HEK293T (cell line): ENCODE measurements at regions not wholly inside any gene's neighbourhood (a gene's known extent, or its start where the extent isn't known, plus 50 kb on each side); places are given as distances from the start of the nearest gene placed in this dataset.

Experiments used
- CTCF ChIA-PET: fragments of 350-600 bp; formaldehyde crosslinking; extraction: SDS; loops from one replicate; lab custom pipeline; 2021; ENCODE audit warnings: antibody characterized with exemption, inconsistent platforms; lab: Yijun Ruan, JAX
- POLR2A ChIA-PET: fragments of 350-600 bp; formaldehyde crosslinking; extraction: SDS; loops from one replicate; lab custom pipeline; 2020; ENCODE audit warnings: antibody characterized with exemption, inconsistent platforms; lab: Yijun Ruan, JAX
- DNase-seq: peaks from one replicate; pipeline ENCODE4 v3.0.0; 2012; ENCODE audit warnings: mixed read lengths; ENCODE audit errors: extremely low spot score
- ARNT ChIP-seq: fragments of 450-650 bp; IDR thresholded peaks from 2 replicates; pipeline ENCODE4 v1.6.1; 2017; ENCODE audit warnings: mild to moderate bottlenecking
- BHLHE40 ChIP-seq: fragments of 450-650 bp; IDR thresholded peaks from 2 replicates; pipeline ENCODE4 v1.6.1; 2016; ENCODE audit warnings: mild to moderate bottlenecking, moderate library complexity, borderline replicate concordance
- CTBP1 ChIP-seq: fragments of 450-650 bp; IDR thresholded peaks from 2 replicates; pipeline ENCODE4 v1.6.1; 2016; ENCODE audit warnings: borderline replicate concordance
- ELF4 ChIP-seq: fragments of 450-650 bp; IDR thresholded peaks from 2 replicates; pipeline ENCODE4 v1.6.1; 2017; ENCODE audit warnings: antibody characterized with exemption
- FOXA1 ChIP-seq: fragments of 450-650 bp; IDR thresholded peaks from 2 replicates; pipeline ENCODE4 v1.6.1; 2016; ENCODE audit warnings: mild to moderate bottlenecking
- FOXK2 ChIP-seq: fragments of 450-650 bp; IDR thresholded peaks from 2 replicates; pipeline ENCODE4 v1.6.1; 2016; ENCODE audit warnings: mild to moderate bottlenecking
- FOXM1 ChIP-seq: fragments of 450-650 bp; IDR thresholded peaks from 2 replicates; pipeline ENCODE4 v1.6.1; 2017; ENCODE audit warnings: mild to moderate bottlenecking, borderline replicate concordance
- HDGF ChIP-seq: fragments of 450-650 bp; IDR thresholded peaks from 2 replicates; pipeline ENCODE4 v1.6.1; 2017; ENCODE audit warnings: antibody characterized with exemption, borderline replicate concordance
- L3MBTL2 ChIP-seq: fragments of 450-650 bp; conservative IDR thresholded peaks from 2 replicates; pipeline ENCODE4 v1.6.1; 2016; ENCODE audit warnings: mild to moderate bottlenecking
- LEF1 ChIP-seq: fragments of 450-650 bp; IDR thresholded peaks from 2 replicates; pipeline ENCODE4 v1.6.1; 2017; ENCODE audit warnings: mild to moderate bottlenecking, borderline replicate concordance
- NFRKB ChIP-seq: fragments of 450-650 bp; IDR thresholded peaks from 2 replicates; pipeline ENCODE4 v1.6.1; 2016; ENCODE audit warnings: mild to moderate bottlenecking, moderate library complexity
- SP1 ChIP-seq: fragments of 450-650 bp; IDR thresholded peaks from 2 replicates; pipeline ENCODE4 v1.6.1; 2017
- SUZ12 ChIP-seq: fragments of 450-650 bp; IDR thresholded peaks from 2 replicates; pipeline ENCODE4 v1.6.1; 2016; ENCODE audit warnings: mild to moderate bottlenecking
- TARDBP ChIP-seq: fragments of 450-650 bp; IDR thresholded peaks from 2 replicates; pipeline ENCODE4 v1.6.1; 2016
- ZNF384 ChIP-seq: fragments of 450-650 bp; IDR thresholded peaks from 2 replicates; pipeline ENCODE4 v1.6.1; 2016
- TF ChIP-seq, protein P1 (sequence below): fragments of 450-650 bp; IDR thresholded peaks from 2 replicates; pipeline ENCODE4 v1.6.1; 2016

DNA sequence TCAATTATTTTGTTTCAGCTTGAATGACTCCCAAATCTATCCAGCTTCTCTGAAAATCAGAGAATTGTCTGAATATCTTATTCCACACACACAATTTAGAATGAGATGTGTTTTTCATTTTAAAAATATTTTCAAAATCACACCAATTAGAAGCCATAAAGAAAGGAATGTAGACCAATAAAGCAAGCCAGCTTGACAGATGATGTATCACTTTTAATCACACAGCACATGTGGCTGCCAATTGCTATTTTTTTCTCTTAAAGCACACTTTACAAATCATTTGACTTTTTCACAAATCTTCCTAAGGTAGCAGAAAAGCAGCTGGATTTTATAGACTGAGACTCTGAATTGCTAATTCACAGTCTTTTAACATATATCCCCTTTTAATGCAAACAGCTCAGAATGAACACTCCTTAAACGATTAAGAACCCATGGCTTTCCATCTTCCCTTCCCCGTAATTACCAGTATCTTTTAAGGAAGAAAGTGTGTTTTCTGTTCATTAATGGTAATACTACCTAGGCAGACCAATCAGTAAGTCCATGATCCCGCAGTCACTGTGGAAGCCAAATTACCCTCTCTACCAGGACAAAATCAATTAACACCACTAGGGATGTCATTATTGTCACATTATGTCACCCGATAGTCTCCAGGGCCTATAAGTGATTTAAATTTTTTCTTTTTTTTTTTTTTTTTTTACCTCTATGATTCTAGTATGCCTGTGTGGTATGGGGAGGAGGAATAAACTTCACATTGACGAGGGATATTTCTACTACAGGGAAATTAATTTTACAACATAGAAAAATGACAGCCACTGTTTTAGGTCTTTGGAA, 250.0 kb upstream of the VEPH1 start:
- no peak for DNase-seq
- TF ChIP-seq NFRKB, result no peak
- TF ChIP-seq, protein P1, sequence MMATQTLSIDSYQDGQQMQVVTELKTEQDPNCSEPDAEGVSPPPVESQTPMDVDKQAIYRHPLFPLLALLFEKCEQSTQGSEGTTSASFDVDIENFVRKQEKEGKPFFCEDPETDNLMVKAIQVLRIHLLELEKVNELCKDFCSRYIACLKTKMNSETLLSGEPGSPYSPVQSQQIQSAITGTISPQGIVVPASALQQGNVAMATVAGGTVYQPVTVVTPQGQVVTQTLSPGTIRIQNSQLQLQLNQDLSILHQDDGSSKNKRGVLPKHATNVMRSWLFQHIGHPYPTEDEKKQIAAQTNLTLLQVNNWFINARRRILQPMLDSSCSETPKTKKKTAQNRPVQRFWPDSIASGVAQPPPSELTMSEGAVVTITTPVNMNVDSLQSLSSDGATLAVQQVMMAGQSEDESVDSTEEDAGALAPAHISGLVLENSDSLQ, result no peak
- no peak for TF ChIP-seq BHLHE40
- ChIA-PET POLR2A (no interaction called here), CTCF (no interaction called here)

- CTCF ChIA-PET, result no interaction called here
- POLR2A ChIA-PET, result no interaction called here
Measured at GRCh38 chr3:157752554-157752953, 249.3 kb upstream of the VEPH1 start.

DNA sequence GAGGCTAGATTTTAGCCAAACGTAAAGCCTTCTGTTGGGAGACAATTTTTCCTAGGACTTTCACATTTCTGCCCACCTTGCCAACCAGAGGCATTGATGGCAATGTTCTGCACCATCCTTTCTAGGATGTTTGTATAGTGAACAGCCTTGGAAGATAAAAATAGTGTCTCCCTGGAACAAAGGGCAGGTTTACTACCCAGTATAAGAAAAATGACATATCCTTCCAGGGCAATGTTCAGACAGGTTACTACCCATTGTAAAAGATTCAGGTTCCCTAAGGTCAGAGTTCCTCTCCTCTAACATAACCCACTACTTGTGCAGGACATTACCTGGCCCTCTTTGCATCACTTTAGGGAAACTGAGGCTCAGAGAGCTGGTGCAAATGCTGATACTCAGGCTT, 248.2 kb upstream of the VEPH1 start:
- POLR2A ChIA-PET, result no interaction called here
- TF ChIP-seq FOXA1, result no peak
- TF ChIP-seq, protein P1, result no peak
- no peak for TF ChIP-seq FOXM1
- no peak for TF ChIP-seq ELF4
- TF ChIP-seq FOXK2, result no peak
- no peak for TF ChIP-seq SP1
- TF ChIP-seq ARNT, result no peak
- TF ChIP-seq LEF1, result no peak
- no peak for TF ChIP-seq CTBP1
- TF ChIP-seq BHLHE40, result no peak
- TF ChIP-seq TARDBP, result no peak
- TF ChIP-seq L3MBTL2, result no peak
- TF ChIP-seq ZNF384, result no peak
- no peak for TF ChIP-seq NFRKB
- TF ChIP-seq SUZ12, result no peak
- TF ChIP-seq HDGF, result no peak
- CTCF ChIA-PET, result no interaction called here
- no peak for DNase-seq

More at GRCh38 chr3:157752554-157752953, 249.3 kb upstream of the VEPH1 start:
- DNase-seq, result no peak
- TF ChIP-seq FOXA1 (no peak), HDGF (no peak), FOXK2 (no peak), LEF1 (no peak), ZNF384 (no peak), CTBP1 (no peak), BHLHE40 (no peak), TARDBP (no peak), FOXM1 (no peak), NFRKB (no peak), SP1 (no peak), SUZ12 (no peak), ELF4 (no peak), ARNT (no peak), L3MBTL2 (no peak)
- TF ChIP-seq, protein P1, result no peak

DNA sequence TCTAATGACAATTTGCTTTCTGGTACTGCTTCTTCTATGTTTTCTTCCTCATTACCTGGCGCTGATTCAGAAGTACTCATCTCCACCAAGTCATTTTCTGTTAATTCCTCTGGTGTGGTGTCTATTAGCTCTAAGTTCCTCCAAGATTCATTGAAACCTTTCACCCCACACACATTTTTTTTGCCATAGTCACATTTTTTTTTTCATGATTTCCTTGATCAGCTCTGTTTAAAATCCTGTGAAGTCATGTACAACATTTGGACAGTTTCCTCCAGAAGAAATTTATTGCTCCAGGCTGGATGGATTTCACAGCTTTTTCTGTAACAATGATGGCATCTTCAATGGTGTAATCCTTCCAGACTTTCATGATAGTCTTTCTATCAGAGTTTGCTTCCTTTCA, 243.2 kb upstream of the VEPH1 start:
- DNase-seq, result no peak
- CTCF ChIA-PET, result no interaction called here
- TF ChIP-seq L3MBTL2 (no peak), ARNT (no peak), SP1 (no peak), FOXA1 (no peak), LEF1 (no peak), FOXK2 (no peak), BHLHE40 (no peak), SUZ12 (no peak), CTBP1 (no peak), ELF4 (no peak), HDGF (no peak), TARDBP (no peak), NFRKB (no peak), ZNF384 (no peak), FOXM1 (no peak)
- TF ChIP-seq, protein P1, result no peak
- POLR2A ChIA-PET, result no interaction called here

DNA sequence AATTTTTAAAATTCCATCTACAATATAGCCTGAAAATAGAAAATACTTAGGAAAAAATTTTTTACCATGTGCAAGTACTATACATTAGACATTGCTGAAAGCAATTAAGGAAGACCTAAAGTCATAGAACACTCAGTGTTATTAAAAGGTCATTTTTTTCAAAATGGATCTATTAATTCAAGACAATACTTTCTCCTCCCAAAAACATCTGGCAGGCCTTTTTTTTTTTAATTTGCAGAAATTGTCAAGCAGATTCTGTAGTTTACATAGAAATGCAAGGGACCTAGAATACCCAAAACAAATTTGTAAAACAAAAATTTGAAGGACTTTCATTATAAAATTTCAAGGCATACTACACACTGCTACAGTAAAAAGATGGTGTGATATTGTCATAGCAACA, 238.4 kb upstream of the VEPH1 start:
- POLR2A ChIA-PET, result no interaction called here
- no peak for DNase-seq
- no peak for TF ChIP-seq FOXA1
- TF ChIP-seq BHLHE40, result no peak
- CTCF ChIA-PET, result no interaction called here

DNA sequence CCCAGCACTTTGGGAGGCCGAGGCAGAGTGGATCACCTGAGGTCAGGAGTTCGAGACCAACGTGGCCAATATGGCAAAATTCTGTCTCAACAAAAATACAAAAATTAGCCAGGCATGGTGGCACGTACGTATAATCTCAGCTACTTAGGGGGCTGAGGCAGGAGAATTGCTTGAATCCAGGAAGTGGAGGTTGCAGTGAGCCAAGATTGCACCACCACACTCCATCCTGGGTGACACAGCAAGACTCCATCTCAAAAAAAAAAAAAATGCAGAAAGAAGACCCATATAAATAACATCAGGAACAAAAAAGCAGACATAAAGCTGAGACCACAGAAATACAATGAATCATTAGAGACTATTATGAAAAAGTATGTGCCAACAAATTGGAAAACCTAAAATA, 235.2 kb upstream of the VEPH1 start:
- DNase-seq, result no peak
- ChIA-PET CTCF (no interaction called here), POLR2A (no interaction called here)
- TF ChIP-seq TARDBP (no peak), LEF1 (no peak), SP1 (no peak), ELF4 (no peak), FOXM1 (no peak), SUZ12 (no peak), ARNT (no peak), FOXK2 (no peak)
- TF ChIP-seq, protein P1, result no peak
